Liver (tissue), 8 donors: ENCODE measurements at regions not wholly inside any gene's neighbourhood (a gene's known extent, or its start where the extent isn't known, plus 50 kb on each side); places are given as distances from the start of the nearest gene placed in this dataset.

Source experiments
- DNase-seq: peaks from one replicate; pipeline ENCODE4 v3.0.0-alpha.2; 2017; ENCODE audit warnings: low spot score
- H3K27ac ChIP-seq, 2 donors: one replicate each; pipeline ENCODE4 v1.7.0; 2013; ENCODE audit warnings: inconsistent platforms in 2 of 2, low read length in 2 of 2, control low read depth in 1 of 2, low read depth in 1 of 2, mild to moderate bottlenecking in 1 of 2
- H3K27me3 ChIP-seq, 4 donors: one replicate each; pipeline versions ENCODE4 v1.6.1 to v1.7.0; 2013; ENCODE audit warnings: low read length in 3 of 4, inconsistent platforms in 1 of 4, mild to moderate bottlenecking in 1 of 4, moderate library complexity in 1 of 4; ENCODE audit not compliant: control insufficient read depth in 4 of 4, insufficient read depth in 4 of 4
- H3K36me3 ChIP-seq, 4 donors: one replicate each; pipeline versions ENCODE4 v1.6.1 to v1.7.0; 2013; ENCODE audit warnings: low read length in 3 of 4, mild to moderate bottlenecking in 3 of 4, low read depth in 1 of 4, moderate library complexity in 1 of 4; ENCODE audit not compliant: control insufficient read depth in 4 of 4, insufficient read depth in 3 of 4
- H3K4me1 ChIP-seq, 4 donors: one replicate each; pipeline versions ENCODE4 v1.6.1 to v1.7.0; 2013; ENCODE audit warnings: low read length in 3 of 4, mild to moderate bottlenecking in 3 of 4, moderate library complexity in 1 of 4; ENCODE audit not compliant: control insufficient read depth in 4 of 4, insufficient read depth in 4 of 4
- H3K4me3 ChIP-seq, 3 donors: one replicate each; pipeline versions ENCODE4 v1.6.1 to v1.7.0; 2013; ENCODE audit warnings: low read length in 3 of 3, control low read depth in 1 of 3, low read depth in 1 of 3, mild to moderate bottlenecking in 1 of 3
- H3K9ac ChIP-seq, 2 donors: one replicate each; pipeline ENCODE4 v1.7.0; 2013; ENCODE audit warnings: low read length in 2 of 2, mild to moderate bottlenecking in 2 of 2, moderate library complexity in 2 of 2, control low read depth in 1 of 2, low read depth in 1 of 2
- H3K9me3 ChIP-seq, 4 donors: one replicate each; pipeline versions ENCODE4 v1.6.1 to v1.7.0; 2013; ENCODE audit warnings: low read length in 3 of 4; ENCODE audit not compliant: control insufficient read depth in 4 of 4
- EGR1 ChIP-seq, 2 donors: IDR thresholded peaks; 2 replicates each; pipeline ENCODE4 v1.6.1; 2016 to 2018; ENCODE audit warnings: antibody characterized with exemption in 2 of 2, low read depth in 2 of 2
- FOXA1 ChIP-seq: IDR thresholded peaks from 2 replicates; pipeline ENCODE4 v1.6.1; 2016; ENCODE audit warnings: antibody characterized with exemption
- FOXA2 ChIP-seq: IDR thresholded peaks from 2 replicates; pipeline ENCODE4 v1.6.1; 2016; ENCODE audit warnings: antibody characterized with exemption
- GABPA ChIP-seq, 2 donors: IDR thresholded peaks in 1 of 2; conservative IDR thresholded peaks in 1 of 2; 2 replicates each; pipeline ENCODE4 v1.6.1; 2016; ENCODE audit warnings: antibody characterized with exemption in 2 of 2, mild to moderate bottlenecking in 1 of 2, moderate library complexity in 1 of 2
- HNF4A ChIP-seq, 2 donors: conservative IDR thresholded peaks; 2 replicates each; pipeline ENCODE4 v1.6.1; 2016; ENCODE audit warnings: antibody characterized with exemption in 2 of 2, mild to moderate bottlenecking in 2 of 2
- HNF4G ChIP-seq: IDR thresholded peaks from 2 replicates; pipeline ENCODE4 v1.6.1; 2016; ENCODE audit warnings: antibody characterized with exemption
- NR2F2 ChIP-seq: IDR thresholded peaks from 2 replicates; pipeline ENCODE4 v1.6.1; 2016; ENCODE audit warnings: antibody characterized with exemption
- RXRA ChIP-seq, 2 donors: IDR thresholded peaks; 2 replicates each; pipeline ENCODE4 v1.6.1; 2017 to 2018; ENCODE audit warnings: antibody characterized with exemption in 2 of 2, mild to moderate bottlenecking in 1 of 2
- TAF1 ChIP-seq: conservative IDR thresholded peaks from 2 replicates; pipeline ENCODE4 v1.6.1; 2016; ENCODE audit warnings: antibody characterized with exemption, mild to moderate bottlenecking
- WGBS: extraction: QIAGEN DNeasy Blood & Tissue Kit; methylation state at CpG from one replicate; pipeline ENCODE4 v1.1.7; 2013; 5-methylcytosine and 5-hydroxymethylcytosine counted together
- TF ChIP-seq, protein P1 (sequence below): IDR thresholded peaks from 2 replicates; pipeline ENCODE4 v1.6.1; 2016; ENCODE audit warnings: antibody characterized with exemption
- TF ChIP-seq, protein P2 (sequence below): fragments of 150-350 bp; IDR thresholded peaks from 2 replicates; pipeline ENCODE4 v1.5.1; 2017; ENCODE audit warnings: improper control_type of control experiment, low read depth, low read length; ENCODE audit not compliant: missing input control
- TF ChIP-seq, protein P3 (sequence below): IDR thresholded peaks from 2 replicates; pipeline ENCODE4 v1.6.1; 2016; ENCODE audit warnings: antibody characterized with exemption
- TF ChIP-seq, protein P4 (sequence below): IDR thresholded peaks from 2 replicates; pipeline ENCODE4 v1.6.1; 2016; ENCODE audit warnings: antibody characterized with exemption
- TF ChIP-seq, protein P5 (sequence below): IDR thresholded peaks from 2 replicates; pipeline ENCODE4 v1.6.1; 2016; ENCODE audit warnings: antibody characterized with exemption, mild to moderate bottlenecking
- donor health status: healthy.
- donor health status: healthy.
- donor health status: healthy.
- donor health status: healthy.
- donor health status: healthy.

DNA sequence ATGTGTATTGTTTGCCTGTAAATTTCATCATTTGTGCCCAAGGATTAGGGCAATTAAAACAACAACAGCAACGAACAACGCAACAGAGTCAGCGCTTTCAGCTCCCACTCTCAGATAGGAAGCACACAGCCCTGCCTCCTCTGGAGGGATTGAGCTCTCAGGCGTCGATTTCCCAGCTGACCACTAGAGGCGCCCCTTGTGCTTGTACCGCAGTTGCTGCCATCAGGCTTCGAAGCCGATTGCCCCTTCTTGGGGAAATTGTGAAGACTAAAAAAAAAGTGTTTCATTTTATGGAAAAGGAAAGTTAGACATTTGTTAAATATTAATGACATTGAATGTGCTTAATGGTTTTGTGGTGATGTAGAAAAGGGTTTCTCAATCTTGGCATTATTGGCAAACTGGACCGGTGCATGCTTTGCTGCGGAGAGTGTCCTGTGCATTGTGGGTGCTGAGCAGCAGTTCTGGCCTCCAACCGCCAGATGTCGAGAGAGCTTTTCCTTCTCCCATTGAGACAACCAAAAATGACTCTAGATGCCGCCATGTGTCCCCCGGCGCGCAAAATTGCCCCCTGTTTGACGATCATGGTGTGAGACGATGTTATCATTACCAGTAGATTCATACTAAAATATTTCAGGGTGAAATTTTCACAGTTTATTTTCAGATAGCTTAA, 650.4 kb upstream of the RBFOX1 start (continued):
- TF ChIP-seq, protein P1, sequence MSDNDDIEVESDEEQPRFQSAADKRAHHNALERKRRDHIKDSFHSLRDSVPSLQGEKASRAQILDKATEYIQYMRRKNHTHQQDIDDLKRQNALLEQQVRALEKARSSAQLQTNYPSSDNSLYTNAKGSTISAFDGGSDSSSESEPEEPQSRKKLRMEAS, result no peak
- no peak for TF ChIP-seq RXRA (IDR thresholded peaks at IDR 0.05)

DNA sequence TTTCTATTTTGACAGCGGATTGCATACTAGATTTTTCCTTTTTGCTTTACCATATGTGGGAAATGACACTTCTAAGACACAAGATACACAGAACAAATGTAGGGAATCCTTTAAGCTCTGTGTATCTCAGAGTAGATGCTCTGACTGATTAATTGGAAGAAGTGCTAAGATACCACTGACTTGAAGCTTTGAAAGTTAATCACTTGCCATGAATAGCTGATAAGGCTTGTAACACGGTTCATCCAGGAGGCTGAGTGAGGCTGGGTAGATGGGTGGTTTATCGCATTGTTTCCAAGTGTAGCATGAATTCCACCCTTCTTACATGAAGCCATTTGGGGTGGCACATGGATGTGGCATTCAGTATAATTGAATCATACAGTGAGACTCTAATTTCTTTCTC, 654.1 kb upstream of the RBFOX1 start:
- Histone ChIP-seq H3K36me3 (no peaks in the 10 kb centered on the region), H3K27ac (no peak overlapping the region), H3K4me1 (no peaks in the 10 kb centered on the region), H3K9ac (no peak overlapping the region), H3K9me3 (no peaks in the 10 kb centered on the region), H3K27me3 (peaks cover 0 to 2% (median 0%) of the 10 kb centered on the region in 4 donors), H3K4me3 (no peak overlapping the region)
- 55% methylated on average over 3 of the region's 3 CpGs for WGBS
- DNase-seq, result no peak
- TF ChIP-seq, protein P2, sequence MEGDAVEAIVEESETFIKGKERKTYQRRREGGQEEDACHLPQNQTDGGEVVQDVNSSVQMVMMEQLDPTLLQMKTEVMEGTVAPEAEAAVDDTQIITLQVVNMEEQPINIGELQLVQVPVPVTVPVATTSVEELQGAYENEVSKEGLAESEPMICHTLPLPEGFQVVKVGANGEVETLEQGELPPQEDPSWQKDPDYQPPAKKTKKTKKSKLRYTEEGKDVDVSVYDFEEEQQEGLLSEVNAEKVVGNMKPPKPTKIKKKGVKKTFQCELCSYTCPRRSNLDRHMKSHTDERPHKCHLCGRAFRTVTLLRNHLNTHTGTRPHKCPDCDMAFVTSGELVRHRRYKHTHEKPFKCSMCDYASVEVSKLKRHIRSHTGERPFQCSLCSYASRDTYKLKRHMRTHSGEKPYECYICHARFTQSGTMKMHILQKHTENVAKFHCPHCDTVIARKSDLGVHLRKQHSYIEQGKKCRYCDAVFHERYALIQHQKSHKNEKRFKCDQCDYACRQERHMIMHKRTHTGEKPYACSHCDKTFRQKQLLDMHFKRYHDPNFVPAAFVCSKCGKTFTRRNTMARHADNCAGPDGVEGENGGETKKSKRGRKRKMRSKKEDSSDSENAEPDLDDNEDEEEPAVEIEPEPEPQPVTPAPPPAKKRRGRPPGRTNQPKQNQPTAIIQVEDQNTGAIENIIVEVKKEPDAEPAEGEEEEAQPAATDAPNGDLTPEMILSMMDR, result no peak

DNA sequence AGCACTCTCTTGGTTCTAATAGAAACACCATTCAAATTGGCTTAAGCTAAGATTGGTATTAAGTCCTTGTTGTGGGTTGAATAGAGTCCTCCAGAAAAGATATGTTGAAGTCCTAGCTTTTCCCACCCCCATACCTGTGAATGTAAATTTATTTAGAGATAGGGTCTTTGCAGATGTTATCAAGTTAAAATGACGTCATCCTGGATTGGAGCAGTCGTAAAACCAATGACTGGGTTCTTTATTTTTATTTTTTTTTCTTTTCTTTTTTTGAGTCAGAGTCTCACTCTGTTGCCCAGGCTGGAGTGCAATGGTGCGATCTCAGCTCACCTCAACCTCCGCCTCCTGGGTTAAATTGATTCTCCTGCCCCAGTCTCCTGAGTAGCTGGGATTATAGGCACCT, 658.6 kb upstream of the RBFOX1 start:
- no peak overlapping the region for H3K27ac ChIP-seq
- no peak for TF ChIP-seq HNF4A (conservative IDR thresholded peaks at IDR 0.05)
- no peak for TF ChIP-seq RXRA (IDR thresholded peaks at IDR 0.05)
- TF ChIP-seq, protein P3, sequence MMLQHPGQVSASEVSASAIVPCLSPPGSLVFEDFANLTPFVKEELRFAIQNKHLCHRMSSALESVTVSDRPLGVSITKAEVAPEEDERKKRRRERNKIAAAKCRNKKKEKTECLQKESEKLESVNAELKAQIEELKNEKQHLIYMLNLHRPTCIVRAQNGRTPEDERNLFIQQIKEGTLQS, result no peak
- no peak for TF ChIP-seq FOXA2
- TF ChIP-seq, protein P2, result no peak
- TF ChIP-seq FOXA1, result no peak
- TF ChIP-seq, protein P4, sequence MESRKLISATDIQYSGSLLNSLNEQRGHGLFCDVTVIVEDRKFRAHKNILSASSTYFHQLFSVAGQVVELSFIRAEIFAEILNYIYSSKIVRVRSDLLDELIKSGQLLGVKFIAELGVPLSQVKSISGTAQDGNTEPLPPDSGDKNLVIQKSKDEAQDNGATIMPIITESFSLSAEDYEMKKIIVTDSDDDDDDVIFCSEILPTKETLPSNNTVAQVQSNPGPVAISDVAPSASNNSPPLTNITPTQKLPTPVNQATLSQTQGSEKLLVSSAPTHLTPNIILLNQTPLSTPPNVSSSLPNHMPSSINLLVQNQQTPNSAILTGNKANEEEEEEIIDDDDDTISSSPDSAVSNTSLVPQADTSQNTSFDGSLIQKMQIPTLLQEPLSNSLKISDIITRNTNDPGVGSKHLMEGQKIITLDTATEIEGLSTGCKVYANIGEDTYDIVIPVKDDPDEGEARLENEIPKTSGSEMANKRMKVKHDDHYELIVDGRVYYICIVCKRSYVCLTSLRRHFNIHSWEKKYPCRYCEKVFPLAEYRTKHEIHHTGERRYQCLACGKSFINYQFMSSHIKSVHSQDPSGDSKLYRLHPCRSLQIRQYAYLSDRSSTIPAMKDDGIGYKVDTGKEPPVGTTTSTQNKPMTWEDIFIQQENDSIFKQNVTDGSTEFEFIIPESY, result no peak
- no peak for TF ChIP-seq EGR1 (IDR thresholded peaks at IDR 0.05; ENCODE audit: low read depth in 2 of 2)
- TF ChIP-seq HNF4G, result no peak
- TF ChIP-seq, protein P5, sequence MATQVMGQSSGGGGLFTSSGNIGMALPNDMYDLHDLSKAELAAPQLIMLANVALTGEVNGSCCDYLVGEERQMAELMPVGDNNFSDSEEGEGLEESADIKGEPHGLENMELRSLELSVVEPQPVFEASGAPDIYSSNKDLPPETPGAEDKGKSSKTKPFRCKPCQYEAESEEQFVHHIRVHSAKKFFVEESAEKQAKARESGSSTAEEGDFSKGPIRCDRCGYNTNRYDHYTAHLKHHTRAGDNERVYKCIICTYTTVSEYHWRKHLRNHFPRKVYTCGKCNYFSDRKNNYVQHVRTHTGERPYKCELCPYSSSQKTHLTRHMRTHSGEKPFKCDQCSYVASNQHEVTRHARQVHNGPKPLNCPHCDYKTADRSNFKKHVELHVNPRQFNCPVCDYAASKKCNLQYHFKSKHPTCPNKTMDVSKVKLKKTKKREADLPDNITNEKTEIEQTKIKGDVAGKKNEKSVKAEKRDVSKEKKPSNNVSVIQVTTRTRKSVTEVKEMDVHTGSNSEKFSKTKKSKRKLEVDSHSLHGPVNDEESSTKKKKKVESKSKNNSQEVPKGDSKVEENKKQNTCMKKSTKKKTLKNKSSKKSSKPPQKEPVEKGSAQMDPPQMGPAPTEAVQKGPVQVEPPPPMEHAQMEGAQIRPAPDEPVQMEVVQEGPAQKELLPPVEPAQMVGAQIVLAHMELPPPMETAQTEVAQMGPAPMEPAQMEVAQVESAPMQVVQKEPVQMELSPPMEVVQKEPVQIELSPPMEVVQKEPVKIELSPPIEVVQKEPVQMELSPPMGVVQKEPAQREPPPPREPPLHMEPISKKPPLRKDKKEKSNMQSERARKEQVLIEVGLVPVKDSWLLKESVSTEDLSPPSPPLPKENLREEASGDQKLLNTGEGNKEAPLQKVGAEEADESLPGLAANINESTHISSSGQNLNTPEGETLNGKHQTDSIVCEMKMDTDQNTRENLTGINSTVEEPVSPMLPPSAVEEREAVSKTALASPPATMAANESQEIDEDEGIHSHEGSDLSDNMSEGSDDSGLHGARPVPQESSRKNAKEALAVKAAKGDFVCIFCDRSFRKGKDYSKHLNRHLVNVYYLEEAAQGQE, result no peak
- no peak for TF ChIP-seq NR2F2
- TF ChIP-seq TAF1, result no peak
- no peak for TF ChIP-seq GABPA (IDR thresholded peaks at IDR 0.05 in 1 of 2, conservative IDR thresholded peaks at IDR 0.05 in 1 of 2)
- no peaks in the 10 kb centered on the region for H3K36me3 ChIP-seq
- no peak for DNase-seq
- WGBS, result 66% methylated on average over 4 of the region's 4 CpGs
- H3K4me3 ChIP-seq, result no peak overlapping the region
- no peak overlapping the region for H3K9ac ChIP-seq
- H3K9me3 ChIP-seq, result peaks cover 0 to 4% (median 0%) of the 10 kb centered on the region in 4 donors
- peaks cover 0 to 2% (median 0%) of the 10 kb centered on the region in 4 donors for H3K27me3 ChIP-seq
- no peaks in the 10 kb centered on the region for H3K4me1 ChIP-seq
